Limb (tissue), 2 donors: ENCODE measurements at regions not wholly inside any gene's neighbourhood (a gene's known extent, or its start where the extent isn't known, plus 50 kb on each side); places are given as distances from the start of the nearest gene placed in this dataset.

Source experiments
- DNase-seq, 2 donors: peaks; one replicate each; pipeline ENCODE4 v3.0.0-alpha.2; 2016; ENCODE audit errors: extremely low spot score in 2 of 2

DNA sequence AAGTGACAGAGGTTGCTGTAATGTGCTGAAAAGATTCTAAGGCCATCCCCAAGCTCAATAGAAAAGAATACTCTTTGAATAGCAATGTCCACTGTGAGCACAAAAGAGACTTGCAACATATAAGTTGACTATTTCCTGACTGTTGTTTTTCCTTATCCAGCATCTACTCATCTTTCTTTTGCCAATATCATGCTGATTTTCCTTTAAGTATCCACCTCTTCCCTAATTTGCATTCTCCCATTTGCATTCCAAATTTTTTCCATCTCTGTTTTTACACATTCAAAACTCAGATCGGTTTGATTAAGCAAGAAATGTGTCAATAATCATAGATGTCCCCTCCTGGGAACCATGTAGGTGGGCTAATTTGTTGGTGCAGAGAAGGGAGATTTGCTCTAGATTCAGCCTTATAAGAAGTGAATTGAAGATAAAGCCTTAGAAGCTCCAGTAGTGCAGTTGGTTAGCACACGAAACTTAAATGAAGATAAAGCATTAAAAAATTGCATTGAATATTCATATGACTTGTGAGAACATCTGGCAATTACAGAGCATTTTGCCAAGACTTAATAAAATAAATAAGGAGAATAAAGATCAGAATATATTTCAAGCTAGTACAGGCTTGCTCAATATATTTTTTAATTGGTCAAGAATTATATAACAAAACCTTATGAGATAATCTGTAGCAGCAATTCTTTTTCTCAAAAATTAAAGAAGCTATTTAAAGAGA lies 267.6 kb downstream of the TMEM167A start:
- DNase-seq, result no peak

DNA sequence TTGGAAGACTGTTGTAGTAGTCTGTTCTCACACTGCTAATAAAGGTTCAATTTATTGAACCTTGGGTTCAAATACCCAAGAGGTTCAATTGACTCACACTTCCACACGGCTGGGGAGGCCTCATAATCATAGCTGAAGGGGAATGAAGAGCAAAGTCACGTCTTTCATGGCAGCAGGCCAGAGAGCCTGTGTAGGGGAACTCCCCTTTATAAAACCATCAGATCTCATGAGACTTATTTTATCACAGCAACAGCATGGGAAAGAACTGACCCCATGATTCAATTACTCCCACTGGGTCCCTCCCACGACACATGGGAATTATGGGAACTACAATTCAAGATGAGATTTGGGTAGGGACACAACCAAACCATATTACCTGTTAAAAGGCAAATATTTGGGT lies 268.2 kb downstream of the TMEM167A start:
- no peak for DNase-seq

DNA sequence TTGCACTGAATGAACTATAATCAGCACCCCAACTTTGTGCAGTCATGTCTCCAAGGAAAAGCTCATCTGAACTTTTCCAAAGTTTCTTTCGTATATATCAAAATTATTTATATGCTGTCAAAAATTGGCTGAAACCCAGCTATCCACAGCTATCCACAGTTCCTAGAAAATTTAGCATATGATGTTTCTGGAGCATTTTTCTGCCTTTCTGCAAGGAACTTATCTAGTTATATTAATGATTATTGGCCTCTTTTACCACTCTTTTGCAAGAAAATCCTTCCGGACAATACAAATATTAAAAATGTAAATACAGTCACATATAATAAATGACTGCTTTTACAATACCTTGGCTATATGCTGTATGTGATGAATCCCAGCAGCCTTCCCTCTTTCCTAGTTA lies 270.2 kb downstream of the TMEM167A start:
- no peak for DNase-seq

DNA sequence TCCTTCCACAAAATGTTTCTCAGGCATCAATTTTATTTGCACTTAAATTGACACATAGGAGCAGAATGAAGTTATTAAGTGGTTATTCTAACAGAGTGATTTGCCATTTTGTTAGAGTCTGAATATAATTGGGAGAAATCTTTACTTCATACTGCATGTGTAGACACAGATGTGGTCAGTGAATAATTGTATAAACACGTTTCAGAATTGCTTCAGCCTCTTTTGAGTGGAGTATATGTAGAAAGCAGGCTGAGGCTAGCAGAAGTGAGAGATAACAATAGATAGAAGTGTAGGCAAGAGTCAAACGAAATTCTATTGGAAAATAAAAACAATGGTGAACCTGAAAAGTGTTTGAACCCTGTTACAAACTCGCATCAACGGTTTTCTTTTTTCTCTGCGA lies 270.7 kb downstream of the TMEM167A start:
- DNase-seq, result no peak

DNA sequence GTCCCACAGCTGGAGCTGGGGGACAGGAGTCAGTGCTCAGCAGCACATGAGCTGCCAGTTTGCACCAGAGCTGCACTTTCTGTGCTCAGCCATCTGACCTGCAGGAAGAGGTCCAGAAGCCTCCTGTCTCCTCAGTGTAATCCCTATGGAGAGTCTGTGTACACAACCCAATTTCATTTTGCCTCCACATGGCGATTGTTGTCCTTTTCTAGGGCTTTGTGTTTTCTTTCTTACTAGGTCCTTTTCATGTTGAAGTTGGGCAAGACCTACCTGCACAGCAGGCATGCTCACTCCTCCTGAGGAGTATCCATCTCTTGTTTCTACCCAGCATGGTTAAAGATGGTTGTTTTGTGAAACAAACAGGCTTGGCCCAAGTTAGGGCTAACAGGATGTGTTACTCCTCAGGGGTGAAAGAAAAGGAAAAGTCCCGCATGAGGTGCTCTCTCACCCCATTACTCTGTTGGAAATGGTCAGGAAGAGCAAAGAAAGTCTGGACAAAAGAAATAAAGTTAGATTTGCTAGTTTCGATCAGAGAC lies 273.0 kb downstream of the TMEM167A start:
- DNase-seq, result no peak

DNA sequence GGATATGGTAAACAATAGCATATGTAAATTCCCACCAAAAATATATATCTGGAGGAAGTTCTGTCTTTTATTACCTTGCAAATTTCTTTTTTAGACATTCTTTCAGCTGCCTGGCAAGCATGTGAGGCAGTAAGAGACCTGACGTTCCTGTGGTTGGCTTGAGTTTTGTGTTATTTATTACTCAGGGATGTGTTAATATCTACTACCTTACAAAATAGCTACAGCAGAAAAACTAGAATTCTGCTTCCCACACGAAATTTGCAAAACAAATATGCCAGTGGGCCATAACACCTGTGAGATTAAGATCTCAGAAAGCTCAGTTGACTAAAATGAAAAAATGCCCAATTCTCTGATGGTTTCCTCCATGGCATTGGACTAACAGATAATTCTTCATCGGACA lies 274.2 kb downstream of the TMEM167A start:
- no peak for DNase-seq

DNA sequence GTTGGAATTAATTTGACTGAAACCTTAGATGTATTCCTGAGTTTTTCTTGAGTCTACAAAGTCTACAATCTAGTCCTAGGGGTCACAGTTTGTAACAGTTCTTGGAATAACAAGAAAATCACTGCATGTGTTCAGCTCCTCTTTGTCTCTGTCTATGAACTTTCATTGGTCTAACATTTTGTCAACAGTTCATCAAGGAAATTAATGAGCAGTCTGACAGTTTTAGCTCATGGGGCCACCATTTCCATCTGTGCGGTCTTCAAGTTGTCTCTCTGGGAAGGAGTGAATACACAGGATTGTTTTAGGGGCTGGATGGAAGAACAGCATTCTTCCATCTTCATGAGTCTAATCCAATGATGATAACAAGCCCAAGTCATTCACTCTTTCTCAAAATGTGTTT lies 276.4 kb downstream of the TMEM167A start:
- no peak for DNase-seq

DNA sequence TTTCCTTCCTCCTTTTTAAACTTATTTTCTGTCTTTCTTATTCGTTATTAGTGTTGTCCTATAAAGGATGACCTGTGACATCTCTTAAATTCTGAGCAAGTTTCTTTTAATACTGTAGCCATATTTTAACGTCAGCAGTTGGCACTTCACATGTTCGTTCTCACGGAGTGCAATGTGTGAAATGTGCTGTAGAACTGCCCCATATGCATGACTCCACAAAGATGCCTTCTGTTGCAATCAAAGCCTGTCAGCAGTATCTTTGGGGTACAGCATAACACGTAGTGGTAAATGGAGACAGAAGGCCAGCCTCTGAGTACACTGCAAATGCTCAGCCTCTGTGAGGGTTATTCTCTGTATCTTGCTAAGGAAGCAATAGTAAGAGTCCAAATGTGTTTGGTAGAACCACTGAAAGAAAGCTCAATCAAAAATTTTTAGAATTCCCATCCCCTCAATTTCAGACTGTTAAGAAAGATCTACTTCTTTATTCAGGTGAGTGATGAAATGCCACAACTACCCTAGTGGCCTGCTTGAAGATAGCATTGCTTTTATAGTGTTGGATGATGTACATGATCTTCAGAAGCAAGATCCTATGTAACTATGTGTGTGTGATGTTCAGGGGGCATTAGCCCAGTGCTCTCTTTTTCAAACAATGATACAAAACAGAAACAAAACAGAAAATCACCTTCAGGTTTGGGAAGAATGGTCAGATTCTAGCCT lies 277.7 kb downstream of the TMEM167A start:
- no peak for DNase-seq

DNA sequence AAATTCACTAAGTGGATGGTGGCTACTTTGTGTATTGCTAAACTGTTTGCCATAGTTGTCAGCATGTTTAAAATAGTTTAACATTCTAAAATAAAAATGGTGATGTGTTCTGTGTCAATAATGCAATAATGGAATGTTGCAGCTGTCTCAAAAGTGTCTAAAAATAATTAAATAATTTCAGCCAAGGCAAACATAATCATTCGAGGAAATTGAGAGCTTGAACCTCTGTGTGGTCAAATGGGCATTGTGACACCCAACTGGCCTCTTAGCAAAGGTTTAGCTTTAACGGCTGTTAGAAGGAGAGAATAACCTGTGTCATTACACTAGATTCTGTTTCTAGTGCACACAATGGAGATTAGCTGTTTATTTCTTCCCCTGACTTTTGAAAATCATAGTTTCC lies 278.5 kb downstream of the TMEM167A start:
- no peak for DNase-seq

DNA sequence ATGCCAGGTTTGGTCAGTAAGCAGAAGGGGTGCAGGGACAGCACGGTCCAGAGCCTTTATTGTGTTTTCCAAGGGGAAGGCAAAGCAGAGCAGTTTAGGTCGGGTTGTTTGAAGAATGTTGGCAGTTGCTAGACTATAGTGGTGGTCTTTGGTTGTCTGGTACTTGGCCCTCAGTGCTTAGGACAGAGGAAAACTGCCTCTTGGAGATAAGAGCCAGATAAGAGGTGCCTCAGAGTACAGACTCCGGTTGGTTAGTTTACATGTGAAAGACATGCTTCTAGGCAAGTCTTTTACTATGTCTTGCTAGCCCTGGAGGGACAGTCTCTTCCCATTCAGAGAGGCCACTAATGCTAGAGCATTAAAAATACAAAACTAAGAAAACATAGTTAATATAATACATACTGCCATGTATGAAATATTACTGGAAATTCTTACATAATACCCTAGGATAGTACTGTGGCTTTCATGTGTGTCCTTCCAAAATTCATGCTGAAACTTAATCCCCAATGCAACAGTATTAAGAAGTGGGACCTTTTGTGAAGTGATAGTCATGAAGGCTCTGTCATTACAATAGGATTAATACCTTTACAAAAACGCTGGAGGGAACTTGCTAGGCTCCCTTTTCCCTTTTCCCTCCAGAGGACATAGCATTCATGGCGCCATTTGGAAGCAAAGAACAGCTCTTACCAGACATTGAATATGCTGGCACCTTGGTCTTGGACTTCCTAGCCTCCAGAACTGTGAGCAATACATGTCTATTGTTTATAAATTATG lies 280.4 kb downstream of the TMEM167A start:
- DNase-seq, result no peak

DNA sequence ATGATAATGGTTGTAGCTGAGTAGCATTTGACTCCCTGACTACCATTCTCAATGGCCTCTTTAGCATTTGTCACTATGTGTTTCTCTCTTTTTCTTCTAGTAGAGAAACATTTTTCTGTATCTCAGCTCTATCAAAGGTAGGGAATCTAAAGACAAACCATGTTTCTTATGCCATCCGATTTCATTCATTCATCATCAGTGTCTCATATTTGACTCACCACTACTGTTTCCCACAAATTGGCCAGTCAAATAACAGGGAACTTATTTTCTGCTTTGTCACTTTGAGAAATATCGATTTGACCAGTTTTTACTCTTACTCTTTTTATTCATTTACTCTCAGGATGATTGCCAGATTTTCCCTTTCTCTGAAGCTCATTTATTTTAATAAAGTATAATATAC lies 282.3 kb downstream of the TMEM167A start:
- DNase-seq, result no peak

DNA sequence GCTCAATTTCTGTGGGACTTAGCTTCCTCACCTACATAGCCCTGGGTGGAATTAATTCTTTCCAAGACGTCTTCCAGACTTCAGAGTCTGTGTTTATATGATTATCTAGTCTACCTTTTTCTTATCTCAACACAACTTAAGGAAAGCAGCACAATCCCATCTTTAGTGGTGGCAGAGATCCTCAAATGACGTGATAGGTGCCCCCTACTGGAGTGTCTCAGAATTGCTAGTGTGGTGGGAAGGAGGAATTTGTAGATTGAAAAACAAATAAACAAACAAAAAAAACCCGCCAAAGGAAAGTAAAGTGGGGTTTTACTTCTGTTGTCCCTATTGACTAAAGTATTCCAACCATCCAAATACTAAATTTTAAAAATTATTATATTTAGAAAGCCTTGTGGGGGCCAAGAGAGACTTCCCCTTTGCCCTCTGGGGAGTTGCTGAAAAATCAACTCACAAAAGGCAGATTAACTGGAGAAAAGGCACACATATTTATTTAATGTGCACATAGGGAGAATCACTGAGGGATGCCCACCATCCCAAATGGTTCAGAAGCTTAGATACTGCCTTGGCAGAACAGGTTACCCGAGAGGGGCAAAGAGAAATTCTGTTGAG lies 283.3 kb downstream of the TMEM167A start:
- DNase-seq, result no peak

DNA sequence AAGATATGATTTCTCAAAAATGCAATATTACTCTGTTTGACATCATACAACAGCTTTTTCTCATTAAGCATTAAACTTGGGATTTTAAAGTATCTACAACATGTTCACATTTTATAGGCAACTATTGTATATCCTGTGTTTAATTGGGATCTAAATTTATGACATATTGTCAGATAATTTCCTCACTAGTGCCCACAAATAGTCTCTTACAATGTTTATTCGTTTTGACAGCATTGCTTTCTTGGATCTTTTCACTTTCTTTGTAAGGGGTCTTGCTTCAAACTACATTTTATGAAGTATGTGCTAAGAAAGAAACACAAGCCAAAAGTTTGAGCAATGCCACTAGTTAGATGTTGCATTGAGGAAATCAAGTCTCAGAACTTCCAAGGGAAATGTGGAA lies 285.1 kb downstream of the TMEM167A start:
- no peak for DNase-seq

DNA sequence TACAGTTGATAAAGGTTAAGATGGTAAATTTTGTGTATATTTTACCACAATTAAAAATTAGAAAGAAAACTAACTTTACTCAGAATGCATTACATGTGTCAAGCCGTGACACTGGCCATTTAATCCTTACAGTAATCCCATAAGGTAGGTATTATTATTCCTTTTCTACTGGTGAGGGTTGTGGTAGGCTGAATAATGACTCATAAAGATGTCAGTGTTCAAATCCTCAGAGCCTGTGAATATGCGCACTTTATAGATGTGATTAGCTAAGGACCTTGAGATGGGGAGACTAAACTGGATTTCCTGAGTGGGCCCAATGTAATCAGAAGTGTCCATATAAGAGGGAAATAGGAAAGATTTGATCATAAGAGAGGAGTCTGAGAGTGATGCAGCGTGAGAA lies 288.1 kb downstream of the TMEM167A start:
- no peak for DNase-seq

DNA sequence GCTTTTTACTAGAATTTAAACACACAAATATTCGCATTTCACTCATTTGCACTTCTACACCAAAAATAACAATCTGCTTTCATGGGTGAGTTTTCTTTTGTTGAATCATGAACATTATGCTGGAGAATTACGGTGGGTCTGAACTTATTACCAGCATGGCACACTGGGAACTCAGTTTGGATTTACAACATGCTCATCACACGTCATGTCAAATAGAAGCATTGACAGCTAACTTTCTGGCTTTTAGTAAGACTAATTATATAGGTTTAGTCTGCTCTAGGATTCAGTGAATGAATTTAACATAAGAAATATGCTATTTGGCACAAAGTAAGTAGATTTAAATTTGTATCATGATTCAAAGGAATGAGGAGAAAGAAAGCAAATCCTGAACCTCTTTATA lies 290.4 kb downstream of the TMEM167A start:
- no peak for DNase-seq

DNA sequence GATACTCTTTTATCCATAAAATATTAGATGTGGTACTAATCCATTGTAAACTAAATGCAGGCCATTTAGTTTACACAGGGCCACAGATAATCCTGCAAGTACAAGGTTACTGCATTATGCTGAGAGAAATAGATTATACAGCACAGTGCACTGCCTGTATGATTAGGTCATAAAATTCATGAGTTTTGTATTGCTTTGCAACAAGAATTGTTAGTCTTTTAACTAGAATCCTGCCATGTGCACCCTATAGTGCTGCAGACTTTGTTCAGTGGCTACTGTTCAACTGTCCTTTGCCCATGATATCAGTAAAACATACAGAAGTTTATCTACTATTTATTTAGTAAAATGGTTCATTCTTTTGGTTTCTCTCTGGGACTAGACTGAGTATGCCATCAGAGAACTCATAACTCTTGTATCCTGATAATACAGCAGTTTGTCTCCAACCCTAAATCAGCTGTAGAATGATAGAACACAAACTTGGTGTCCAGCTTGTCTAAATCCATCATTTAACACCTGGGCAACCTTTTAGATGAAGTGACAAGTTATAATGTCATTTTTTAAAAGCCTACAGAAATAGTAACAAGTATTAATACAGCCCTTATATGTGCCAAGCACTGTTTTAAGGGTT lies 291.2 kb downstream of the TMEM167A start:
- no peak for DNase-seq

DNA sequence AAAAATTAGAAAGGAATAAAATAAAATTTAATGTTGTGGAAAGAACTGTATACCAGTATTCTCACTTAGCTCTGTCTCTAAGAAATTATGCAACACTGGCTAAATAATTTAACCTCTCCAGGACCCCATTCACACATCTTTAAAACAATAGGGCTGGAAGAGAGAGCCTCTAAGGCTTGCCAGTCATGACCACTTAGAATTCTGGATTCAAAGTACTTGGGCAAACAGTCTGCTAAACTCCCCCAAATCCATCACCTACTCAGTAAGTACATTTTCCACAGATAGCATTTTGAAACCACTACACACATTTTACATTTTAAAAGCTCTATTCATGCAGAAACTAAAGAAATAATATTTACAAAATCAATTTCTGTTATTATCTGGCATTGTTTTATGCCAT lies 291.7 kb downstream of the TMEM167A start:
- no peak for DNase-seq

DNA sequence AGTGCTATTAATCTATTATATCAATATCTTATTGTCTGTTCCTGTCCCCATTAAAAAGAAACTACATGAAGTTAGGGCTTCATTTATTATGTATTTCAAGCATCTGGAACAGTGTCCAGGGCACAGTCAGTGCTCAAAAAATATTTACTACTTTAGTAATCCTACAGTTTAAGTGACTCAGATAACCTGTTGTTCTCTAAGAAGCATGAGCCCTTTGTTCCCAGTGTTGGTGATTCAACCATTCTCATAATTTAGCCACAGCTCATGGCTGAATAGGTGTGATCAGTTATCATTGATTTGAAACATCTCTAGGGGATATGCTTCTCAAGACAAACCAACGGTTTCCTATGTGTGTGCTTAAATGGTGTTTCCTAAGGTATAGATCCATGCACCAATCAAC lies 292.7 kb downstream of the TMEM167A start:
- no peak for DNase-seq

DNA sequence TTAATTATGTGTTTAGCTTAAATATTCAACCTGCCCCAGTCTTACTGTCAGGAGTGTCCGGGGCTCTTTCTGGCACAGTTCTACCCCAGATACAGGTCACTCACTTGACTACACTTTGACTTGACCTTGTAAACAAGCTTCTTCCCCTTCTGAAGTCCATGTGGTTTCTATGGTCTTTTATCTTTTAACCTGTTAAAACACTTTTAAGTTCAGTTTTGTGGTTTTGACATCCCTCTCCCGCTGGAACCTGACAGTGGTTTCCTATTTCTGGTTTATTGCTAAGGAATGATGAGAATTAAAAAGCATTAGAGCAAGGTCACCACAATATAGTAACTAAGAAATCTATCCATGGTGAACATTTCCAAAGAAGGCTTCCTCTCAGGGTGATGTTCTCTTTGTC lies 300.1 kb downstream of the TMEM167A start:
- DNase-seq, result no peak

DNA sequence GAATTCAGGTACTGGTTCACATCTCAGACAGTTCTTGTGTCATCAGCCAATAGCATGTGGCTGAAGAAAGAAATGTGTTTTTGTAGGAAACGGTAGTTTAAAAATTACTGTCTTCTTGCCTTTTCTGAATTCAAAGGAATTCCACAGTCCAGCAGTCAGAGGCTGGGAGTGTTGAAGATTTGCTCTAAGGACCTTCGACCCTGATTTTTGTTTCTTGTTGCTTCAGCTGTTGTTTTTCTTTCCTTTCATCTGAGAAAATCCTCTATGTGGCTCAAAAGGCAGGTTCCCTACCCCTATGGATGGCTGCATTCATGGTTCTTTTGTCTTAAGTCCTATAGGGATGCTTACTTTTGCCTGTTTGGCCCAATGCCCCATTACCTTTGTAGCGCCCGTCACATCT lies 304.9 kb downstream of the TMEM167A start:
- DNase-seq, result no peak

DNA sequence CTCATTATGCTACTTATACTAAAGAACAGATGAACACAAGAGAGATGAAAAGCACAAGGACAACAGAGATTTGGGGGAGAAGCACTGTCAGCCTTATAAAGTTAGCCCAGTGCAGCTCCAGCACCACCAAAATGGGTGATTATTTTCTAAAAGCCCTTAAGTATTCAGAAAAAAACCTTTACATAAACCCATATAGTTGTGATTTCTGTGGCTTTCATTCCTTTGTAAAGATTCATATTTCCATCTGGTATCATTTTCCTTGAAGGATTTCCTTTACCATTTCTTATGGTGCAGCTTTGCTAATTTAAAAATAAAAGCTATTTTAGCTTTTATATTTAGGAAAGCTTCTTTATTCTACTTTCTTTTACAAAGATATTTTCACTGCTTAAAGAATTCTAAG lies 311.0 kb downstream of the TMEM167A start:
- DNase-seq, result no peak
